ENCODE measurements at regions not wholly inside any gene's neighbourhood (a gene's known extent, or its start where the extent isn't known, plus 50 kb on each side); places are given as distances from the start of the nearest gene placed in this dataset.

DNA sequence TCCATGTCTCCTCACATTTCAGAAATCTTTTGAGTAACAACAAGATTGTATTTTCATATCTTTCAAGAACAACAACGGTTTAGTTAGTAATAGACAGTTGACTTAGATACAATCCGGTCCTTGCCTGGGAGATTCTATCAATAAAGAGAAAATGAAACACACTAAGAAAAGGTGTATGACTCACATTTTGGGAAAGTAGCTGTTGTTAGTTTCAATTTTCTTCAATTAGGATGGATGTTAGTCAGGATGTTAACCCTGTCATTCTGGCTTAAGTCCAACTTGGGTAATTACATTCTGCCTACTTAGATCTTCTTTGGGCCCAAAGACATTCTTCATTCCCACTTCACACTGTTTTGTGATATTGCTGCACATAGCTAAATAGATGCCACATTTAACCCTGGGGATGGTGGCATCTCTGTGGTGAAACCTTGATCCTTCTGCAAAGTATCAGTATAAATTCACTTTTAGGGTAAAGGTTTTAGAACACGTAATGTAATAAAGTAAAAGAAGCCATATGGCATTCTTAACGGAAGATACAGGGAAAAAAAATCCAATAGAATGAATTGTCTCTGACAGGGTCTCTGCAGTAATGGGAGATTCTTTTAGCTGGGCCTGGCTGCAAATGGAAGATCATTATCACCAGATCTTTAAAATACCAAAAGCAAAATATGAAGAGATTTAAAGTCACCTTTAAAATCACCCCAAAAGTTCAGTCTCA is 365.5 kb downstream of the FIGN start:
- no peak for TF ChIP-seq GATA1 (IDR thresholded peaks at IDR 0.05; ENCODE audit: low read depth, low read length)
- TF ChIP-seq POLR2A (IDR thresholded peaks at IDR 0.05; ENCODE audit: low read length) = no peak
- DNase-seq = no peak

DNA sequence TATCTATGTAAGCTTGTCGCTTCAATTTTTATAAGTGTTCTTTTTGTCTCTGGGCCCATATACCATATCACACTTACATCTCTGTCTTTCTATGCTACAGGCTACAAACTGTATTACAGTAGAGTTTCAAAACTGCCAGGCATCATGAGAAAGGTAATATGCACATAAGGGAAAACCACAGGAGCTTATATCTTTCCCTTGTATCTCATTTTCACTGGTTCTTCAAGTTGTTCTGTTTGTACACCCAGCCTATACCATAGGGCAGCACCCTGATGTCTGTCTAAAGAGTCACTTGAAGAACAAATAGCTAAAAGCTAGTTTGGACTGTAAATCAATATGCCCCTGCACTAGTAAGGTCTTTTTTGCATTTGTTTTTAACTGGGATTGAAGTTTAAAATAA is 366.7 kb downstream of the FIGN start:
- DNase-seq = no peak
- TF ChIP-seq GATA1 (IDR thresholded peaks at IDR 0.05; ENCODE audit: low read depth, low read length) = no peak
- no peak for TF ChIP-seq POLR2A (IDR thresholded peaks at IDR 0.05; ENCODE audit: low read length)

GRCh38 chr2:163368655-163369054 is 367.2 kb downstream of the FIGN start:
- TF ChIP-seq POLR2A (IDR thresholded peaks at IDR 0.05; ENCODE audit: low read length) (no peak), GATA1 (IDR thresholded peaks at IDR 0.05; ENCODE audit: low read depth, low read length) (no peak)
- DNase-seq = no peak

DNA sequence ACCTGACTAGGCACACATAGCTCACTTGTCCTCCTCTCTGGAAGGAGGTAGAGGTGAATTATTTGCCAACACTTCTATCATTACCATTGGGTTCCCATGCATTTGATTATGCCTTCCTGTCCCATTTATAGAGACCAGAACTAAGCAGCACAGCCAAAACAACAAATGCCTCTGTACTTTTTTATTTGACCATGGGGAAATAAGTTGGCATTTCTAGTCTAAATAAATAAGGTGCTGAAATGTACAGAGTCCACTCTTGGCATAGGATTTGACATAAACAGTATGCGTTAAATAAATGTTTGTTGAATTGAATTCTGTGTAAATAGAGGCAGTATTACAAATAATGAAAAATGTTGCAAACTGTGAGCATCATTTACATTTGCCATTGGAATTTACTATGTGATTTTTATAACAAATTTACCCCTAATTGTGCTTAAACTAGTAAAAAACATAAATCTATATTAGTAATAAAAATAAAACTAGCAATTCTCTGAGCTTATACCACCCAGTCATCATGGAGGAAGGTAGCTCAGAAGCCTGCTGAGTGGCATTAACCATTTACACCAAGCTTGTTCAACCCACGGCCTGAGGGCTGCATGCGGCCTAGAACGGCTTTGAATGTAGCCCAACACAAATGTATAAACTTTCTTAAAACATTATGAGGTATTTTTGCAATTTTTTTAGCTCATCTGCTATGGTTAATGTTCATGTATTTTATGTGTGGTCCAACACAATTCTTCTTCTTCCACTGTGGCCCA is 367.8 kb downstream of the FIGN start:
- no peak for DNase-seq
- TF ChIP-seq POLR2A (IDR thresholded peaks at IDR 0.05; ENCODE audit: low read length) (no peak), GATA1 (IDR thresholded peaks at IDR 0.05; ENCODE audit: low read depth, low read length) (no peak)

GRCh38 chr2:163364736-163365135 is 371.1 kb downstream of the FIGN start:
- DNase-seq = no peak
- TF ChIP-seq POLR2A (IDR thresholded peaks at IDR 0.05; ENCODE audit: low read length) = no peak
- TF ChIP-seq GATA1 (IDR thresholded peaks at IDR 0.05; ENCODE audit: low read depth, low read length) = no peak

- no peak for TF ChIP-seq POLR2A (IDR thresholded peaks at IDR 0.05; ENCODE audit: low read length)
- no peak for TF ChIP-seq GATA1 (IDR thresholded peaks at IDR 0.05; ENCODE audit: low read depth, low read length)
- DNase-seq = no peak
Measured at GRCh38 chr2:163353551-163353950, 382.3 kb downstream of the FIGN start.

GRCh38 chr2:163351966-163352365 is 383.8 kb downstream of the FIGN start:
- TF ChIP-seq GATA1 (IDR thresholded peaks at IDR 0.05; ENCODE audit: low read depth, low read length) = no peak
- TF ChIP-seq POLR2A (IDR thresholded peaks at IDR 0.05; ENCODE audit: low read length) = no peak

DNA sequence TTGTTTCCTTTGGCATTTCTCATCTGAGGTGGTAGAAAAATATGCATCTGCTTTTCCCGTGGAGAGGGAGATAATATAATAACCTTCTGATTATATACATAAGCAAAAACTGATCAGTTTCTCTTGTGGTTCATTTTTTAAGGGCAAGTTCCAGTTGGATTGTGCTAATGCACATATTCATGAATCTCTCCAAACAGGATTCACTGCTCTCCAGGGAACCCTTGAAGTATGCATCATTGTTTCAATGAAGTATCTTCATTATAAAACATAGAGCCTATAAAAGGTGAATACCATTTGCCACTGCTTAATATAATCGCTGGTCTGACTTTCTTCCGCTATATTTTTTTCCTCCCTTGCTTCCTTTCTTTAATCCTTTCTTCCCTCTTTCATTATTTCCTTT is 384.7 kb downstream of the FIGN start:
- DNase-seq = no peak
- TF ChIP-seq POLR2A (IDR thresholded peaks at IDR 0.05; ENCODE audit: low read length) = no peak
- no peak for TF ChIP-seq GATA1 (IDR thresholded peaks at IDR 0.05; ENCODE audit: low read depth, low read length)

More at GRCh38 chr2:163351966-163352365, 383.8 kb downstream of the FIGN start:
- no peak for DNase-seq

DNA sequence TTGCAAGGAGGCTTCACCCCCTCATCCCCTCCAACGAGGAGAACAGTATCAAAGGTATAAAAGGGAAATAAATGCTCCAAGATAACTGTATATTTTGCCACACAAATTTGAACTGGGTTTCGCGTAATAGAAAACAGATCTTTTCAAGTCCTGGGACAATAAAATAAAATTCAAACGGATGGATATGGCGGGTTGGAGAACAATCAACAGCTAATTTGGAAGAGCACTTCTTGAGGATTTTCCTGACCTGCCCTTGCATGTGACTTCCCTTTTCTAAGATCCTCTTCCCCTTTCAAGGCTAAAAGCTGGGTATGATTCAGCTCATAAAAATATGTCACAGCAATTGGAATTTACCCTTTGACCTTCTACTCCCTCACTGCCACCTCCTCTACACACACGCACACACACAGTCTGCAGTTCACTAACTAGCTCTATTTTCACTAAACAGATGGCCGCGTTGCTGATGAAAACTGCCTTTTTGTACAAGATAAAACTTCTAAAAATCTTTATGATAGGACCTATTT is 386.9 kb downstream of the FIGN start:
- no peak for TF ChIP-seq GATA1 (IDR thresholded peaks at IDR 0.05; ENCODE audit: low read depth, low read length)
- no peak for TF ChIP-seq POLR2A (IDR thresholded peaks at IDR 0.05; ENCODE audit: low read length)
- DNase-seq = no peak

GRCh38 chr2:163347982-163348856 is 387.6 kb downstream of the FIGN start:
- TF ChIP-seq POLR2A (IDR thresholded peaks at IDR 0.05; ENCODE audit: low read length) (no peak), GATA1 (IDR thresholded peaks at IDR 0.05; ENCODE audit: low read depth, low read length) (no peak)
- DNase-seq = peak; percentile 15 to 30

DNA sequence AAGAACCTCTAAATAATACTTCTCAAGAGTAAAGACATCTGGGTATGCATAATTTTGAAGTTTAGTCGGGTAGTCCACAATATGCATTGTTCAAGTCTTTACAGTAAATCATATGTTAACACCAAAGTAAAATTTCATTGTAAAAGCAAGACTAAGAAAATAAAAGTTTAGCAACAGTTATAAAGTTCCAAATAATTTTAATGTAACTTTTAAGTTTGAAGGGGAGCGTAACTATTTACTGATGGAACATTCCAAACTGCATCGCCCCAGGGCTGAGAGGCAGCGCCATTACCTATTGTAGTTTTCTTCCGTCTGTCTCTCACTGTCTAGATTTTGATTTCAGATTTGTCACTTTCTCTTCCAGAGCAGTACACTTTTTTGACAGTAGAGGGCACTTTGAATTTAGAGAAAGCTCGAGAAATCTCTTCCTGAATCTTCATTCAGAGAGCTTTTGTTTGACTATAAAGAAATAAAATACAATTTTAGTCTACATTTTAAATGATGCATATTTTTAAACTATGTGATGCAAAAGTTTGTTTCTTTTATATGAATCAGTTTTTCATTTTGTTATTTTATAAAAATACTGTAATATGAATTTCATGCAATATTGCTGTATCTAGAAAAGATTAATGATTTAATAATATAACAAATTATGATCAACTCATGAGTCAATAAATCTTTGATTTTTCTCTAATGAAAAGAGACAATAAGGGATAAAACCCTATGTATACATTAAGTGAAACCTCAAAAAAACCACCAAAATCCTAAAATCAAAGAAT is 389.8 kb downstream of the FIGN start:
- TF ChIP-seq GATA1 (IDR thresholded peaks at IDR 0.05; ENCODE audit: low read depth, low read length) (no peak), POLR2A (IDR thresholded peaks at IDR 0.05; ENCODE audit: low read length) (no peak)
- peak; percentile 14 to 49 for DNase-seq

DNA sequence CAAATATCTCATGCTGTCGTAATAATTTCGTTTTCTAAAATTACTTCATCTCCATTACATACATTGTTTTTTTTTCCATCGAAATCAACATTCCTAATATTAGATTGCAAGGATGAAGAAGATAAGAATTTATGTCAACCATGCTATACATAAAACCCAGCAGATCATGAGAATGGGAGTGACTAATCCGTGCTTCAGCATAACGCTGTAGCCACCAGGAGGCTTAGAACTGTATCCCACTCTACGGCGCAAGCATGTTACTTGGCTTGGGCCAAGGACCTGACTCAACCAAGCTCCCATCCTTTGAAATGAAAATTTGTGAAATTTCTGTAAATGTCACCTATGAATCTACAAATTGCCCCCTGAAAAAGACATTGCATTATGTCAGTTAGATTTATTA is 392.5 kb downstream of the FIGN start:
- no peak for DNase-seq
- TF ChIP-seq GATA1 (IDR thresholded peaks at IDR 0.05; ENCODE audit: low read depth, low read length) = no peak
- no peak for TF ChIP-seq POLR2A (IDR thresholded peaks at IDR 0.05; ENCODE audit: low read length)

- no peak for TF ChIP-seq POLR2A (IDR thresholded peaks at IDR 0.05; ENCODE audit: low read length)
- no peak for TF ChIP-seq GATA1 (IDR thresholded peaks at IDR 0.05; ENCODE audit: low read depth, low read length)
- no peak for DNase-seq
Measured at GRCh38 chr2:163341426-163341825, 394.4 kb downstream of the FIGN start.

Data from erythroblast (primary cell).